Chondrocyte (in vitro differentiated cells): ENCODE measurements at regions not wholly inside any gene's neighbourhood (a gene's known extent, or its start where the extent isn't known, plus 50 kb on each side); places are given as distances from the start of the nearest gene placed in this dataset.

Experiments
- DNase-seq: peaks from one replicate; pipeline ENCODE4 v3.0.0; 2021; ENCODE audit warnings: mixed read lengths, low spot score
- H3K27ac Mint-ChIP-seq: one replicate; pipeline ENCODE4 v1.8.0; 2021; ENCODE audit warnings: mild to moderate bottlenecking, moderate library complexity, mixed read lengths; ENCODE audit not compliant: unreplicated experiment
- H3K27me3 Mint-ChIP-seq: 2 replicates; pipeline ENCODE4 v1.8.0; 2021; ENCODE audit warnings: low read depth, mixed read lengths
- H3K36me3 Mint-ChIP-seq: 2 replicates; pipeline ENCODE4 v1.8.0; 2021; ENCODE audit warnings: low read depth, mixed read lengths
- H3K4me1 Mint-ChIP-seq: 2 replicates; pipeline ENCODE4 v1.8.0; 2021; ENCODE audit warnings: low read depth, mild to moderate bottlenecking, mixed read lengths
- H3K4me3 Mint-ChIP-seq: one replicate; pipeline ENCODE4 v1.8.0; 2021; ENCODE audit warnings: mild to moderate bottlenecking, moderate library complexity, mixed read lengths; ENCODE audit not compliant: unreplicated experiment
- H3K9me3 Mint-ChIP-seq: 2 replicates; pipeline ENCODE4 v1.8.0; 2021; ENCODE audit warnings: low read depth, mixed read lengths
- TF ChIP-seq, protein P1 (sequence below): fragments of 200-600 bp; sonication (generic); IDR thresholded peaks from 2 replicates; pipeline ENCODE4 v1.5.0; 2021; ENCODE audit warnings: antibody characterized with exemption, mild to moderate bottlenecking, moderate library complexity

GRCh38 chr4:42293967-42294813, 103.1 kb upstream of the SHISA3 start:
- Mint-ChIP-seq H3K27ac (no peak overlapping the region), H3K4me1 (no peaks in the 10 kb centered on the region), H3K36me3 (no peaks in the 10 kb centered on the region), H3K9me3 (no peaks in the 10 kb centered on the region), H3K4me3 (no peak overlapping the region), H3K27me3 (peaks cover 17% of the 10 kb centered on the region)
- TF ChIP-seq, protein P1, sequence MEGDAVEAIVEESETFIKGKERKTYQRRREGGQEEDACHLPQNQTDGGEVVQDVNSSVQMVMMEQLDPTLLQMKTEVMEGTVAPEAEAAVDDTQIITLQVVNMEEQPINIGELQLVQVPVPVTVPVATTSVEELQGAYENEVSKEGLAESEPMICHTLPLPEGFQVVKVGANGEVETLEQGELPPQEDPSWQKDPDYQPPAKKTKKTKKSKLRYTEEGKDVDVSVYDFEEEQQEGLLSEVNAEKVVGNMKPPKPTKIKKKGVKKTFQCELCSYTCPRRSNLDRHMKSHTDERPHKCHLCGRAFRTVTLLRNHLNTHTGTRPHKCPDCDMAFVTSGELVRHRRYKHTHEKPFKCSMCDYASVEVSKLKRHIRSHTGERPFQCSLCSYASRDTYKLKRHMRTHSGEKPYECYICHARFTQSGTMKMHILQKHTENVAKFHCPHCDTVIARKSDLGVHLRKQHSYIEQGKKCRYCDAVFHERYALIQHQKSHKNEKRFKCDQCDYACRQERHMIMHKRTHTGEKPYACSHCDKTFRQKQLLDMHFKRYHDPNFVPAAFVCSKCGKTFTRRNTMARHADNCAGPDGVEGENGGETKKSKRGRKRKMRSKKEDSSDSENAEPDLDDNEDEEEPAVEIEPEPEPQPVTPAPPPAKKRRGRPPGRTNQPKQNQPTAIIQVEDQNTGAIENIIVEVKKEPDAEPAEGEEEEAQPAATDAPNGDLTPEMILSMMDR, result no peak
- no peak for DNase-seq

GRCh38 chr4:42296196-42296595, 101.1 kb upstream of the SHISA3 start:
- no peak overlapping the region for H3K27ac Mint-ChIP-seq
- no peaks in the 10 kb centered on the region for H3K36me3 Mint-ChIP-seq
- TF ChIP-seq, protein P1, result peak; percentile 11
- peaks cover 25% of the 10 kb centered on the region for H3K27me3 Mint-ChIP-seq
- H3K9me3 Mint-ChIP-seq, result no peaks in the 10 kb centered on the region
- H3K4me3 Mint-ChIP-seq, result no peak overlapping the region
- no peak for DNase-seq
- no peaks in the 10 kb centered on the region for H3K4me1 Mint-ChIP-seq

- TF ChIP-seq, protein P1, result peak; percentile 62
- Mint-ChIP-seq H3K9me3 (no peaks in the 10 kb centered on the region), H3K4me1 (no peaks in the 10 kb centered on the region), H3K27me3 (peaks cover 14% of the 10 kb centered on the region), H3K36me3 (no peaks in the 10 kb centered on the region), H3K4me3 (no peak overlapping the region), H3K27ac (no peak overlapping the region)
- no peak for DNase-seq
Measured at GRCh38 chr4:42302348-42302747, 94.9 kb upstream of the SHISA3 start.

DNA sequence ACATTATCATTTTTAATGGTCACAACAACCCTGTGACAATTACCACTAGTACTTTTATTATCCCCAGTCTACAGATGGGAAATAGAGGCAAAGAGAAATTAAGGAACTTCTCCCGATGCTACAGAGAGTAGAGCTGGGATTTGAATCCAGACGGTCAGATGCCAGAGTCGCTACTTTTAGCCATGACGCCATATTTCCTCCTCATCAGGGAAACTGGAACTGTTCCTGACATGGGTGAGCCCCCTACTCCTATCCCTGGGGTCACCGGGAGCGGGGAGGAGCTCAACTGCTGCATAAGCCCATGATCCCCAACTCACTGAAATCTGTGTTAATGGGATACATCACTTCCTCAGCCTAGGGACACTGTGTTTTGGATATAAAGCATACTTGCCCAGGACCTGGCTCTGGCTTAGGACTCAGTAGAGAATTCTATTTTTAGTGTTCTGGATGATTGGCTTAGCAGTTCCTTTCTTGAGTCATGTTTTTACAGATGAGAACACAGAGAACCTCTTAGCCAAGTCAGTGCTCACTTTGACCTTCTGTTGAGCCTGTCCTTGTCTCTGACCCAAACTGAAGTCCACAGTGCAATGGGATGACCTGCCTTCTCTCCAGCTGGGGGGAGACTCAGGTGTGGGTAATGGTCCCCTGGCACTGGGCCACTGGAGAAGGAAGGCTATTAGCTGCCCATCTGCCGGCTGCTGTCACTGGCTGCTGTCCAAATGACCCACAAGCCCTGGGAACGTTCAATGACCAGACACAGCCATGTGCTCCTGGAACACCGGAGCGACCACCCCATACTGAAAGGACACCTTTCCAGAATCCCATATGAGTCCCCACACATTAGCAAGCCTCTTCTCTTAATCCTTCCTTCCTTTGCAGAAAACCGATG, 90.8 kb upstream of the SHISA3 start:
- Mint-ChIP-seq H3K27me3 (peaks cover 2% of the 10 kb centered on the region), H3K4me1 (no peaks in the 10 kb centered on the region), H3K27ac (no peak overlapping the region), H3K4me3 (no peak overlapping the region), H3K36me3 (no peaks in the 10 kb centered on the region), H3K9me3 (no peaks in the 10 kb centered on the region)
- DNase-seq, result no peak
- TF ChIP-seq, protein P1, result no peak

DNA sequence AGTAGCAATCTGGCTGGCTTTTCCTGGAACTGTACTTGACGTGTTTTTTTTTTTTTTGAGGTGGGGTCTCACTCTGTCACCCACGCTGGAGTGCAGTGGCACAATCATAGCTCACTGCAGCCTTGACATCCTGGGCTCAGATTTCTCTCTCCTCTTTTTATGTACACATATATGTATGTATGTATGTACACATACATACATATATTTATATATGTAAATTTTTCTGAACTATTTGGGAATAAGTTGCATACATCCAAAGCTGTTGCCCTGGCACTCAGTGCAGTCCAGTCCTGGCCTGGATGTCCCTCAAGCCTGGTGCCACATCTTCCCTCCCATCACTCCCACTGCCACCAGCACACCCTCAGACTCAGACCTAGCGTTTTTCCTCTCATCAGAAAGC, 89.0 kb upstream of the SHISA3 start:
- Mint-ChIP-seq H3K36me3 (no peaks in the 10 kb centered on the region), H3K9me3 (no peaks in the 10 kb centered on the region), H3K27ac (no peak overlapping the region), H3K4me1 (no peaks in the 10 kb centered on the region), H3K4me3 (no peak overlapping the region), H3K27me3 (peaks cover 4% of the 10 kb centered on the region)
- TF ChIP-seq, protein P1, result no peak
- DNase-seq, result no peak
